ENCODE measurements at regions not wholly inside any gene's neighbourhood (a gene's known extent, or its start where the extent isn't known, plus 50 kb on each side); places are given as distances from the start of the nearest gene placed in this dataset.

GRCh38 chr2:64196963-64197362 is 52.7 kb upstream of the PELI1 start:
- peak in 13 of 58 donors; percentile 3 to 46 (median 13) for DNase-seq

- no peak for DNase-seq
Measured at GRCh38 chr2:64201151-64201550, 56.9 kb upstream of the PELI1 start.

GRCh38 chr2:64202206-64202845 is 58.1 kb upstream of the PELI1 start:
- DNase-seq = no peak

GRCh38 chr2:64203131-64203857 is 59.1 kb upstream of the PELI1 start:
- DNase-seq = no peak

- DNase-seq = peak in 18 of 58 donors; percentile 4 to 50 (median 15)
Measured at GRCh38 chr2:64203858-64204632, 59.8 kb upstream of the PELI1 start.

- no peak for DNase-seq
Measured at GRCh38 chr2:64204703-64205102, 60.5 kb upstream of the PELI1 start.

GRCh38 chr2:64205415-64205814 is 61.2 kb upstream of the PELI1 start:
- no peak for DNase-seq

- no peak for DNase-seq
Measured at GRCh38 chr2:64207573-64207972, 63.4 kb upstream of the PELI1 start.

- DNase-seq = no peak
Measured at GRCh38 chr2:64210816-64211215, 66.6 kb upstream of the PELI1 start.

- peak in 1 of 58 donors; percentile 18 for DNase-seq
Measured at GRCh38 chr2:64211276-64211921, 67.2 kb upstream of the PELI1 start.

GRCh38 chr2:64212346-64212745 is 68.1 kb upstream of the PELI1 start:
- no peak for DNase-seq

- no peak for DNase-seq
Measured at GRCh38 chr2:64212801-64213321, 68.6 kb upstream of the PELI1 start.

- DNase-seq = no peak
Measured at GRCh38 chr2:64213532-64214275, 69.5 kb upstream of the PELI1 start.

GRCh38 chr2:64214281-64215115 is 70.3 kb upstream of the PELI1 start:
- DNase-seq = peak in 2 of 58 donors; percentile 5 to 55

GRCh38 chr2:64217198-64217869 is 73.1 kb upstream of the PELI1 start:
- DNase-seq = no peak

GRCh38 chr2:64218137-64218802 is 74.0 kb upstream of the PELI1 start:
- no peak for DNase-seq

- DNase-seq = no peak
Measured at GRCh38 chr2:64219149-64219548, 74.9 kb upstream of the PELI1 start.

- no peak for DNase-seq
Measured at GRCh38 chr2:64220265-64220664, 76.0 kb upstream of the PELI1 start.

Data from anterior cingulate cortex (tissue), 58 donors.